Cardiac fibroblast (primary cell): ENCODE measurements at regions not wholly inside any gene's neighbourhood (a gene's known extent, or its start where the extent isn't known, plus 50 kb on each side); places are given as distances from the start of the nearest gene placed in this dataset.
A peak's percentile ranks its signal among the peaks of the same experiment; 100 is the strongest.

Experiments
- DNase-seq, 2 donors: peaks; one replicate each; pipeline versions ENCODE4 v3.0.0 to v3.0.0-alpha.2; 2010; ENCODE audit warnings: low read depth in 2 of 2
- H3K4me3 ChIP-seq, 2 donors: replicated peaks in 1 of 2; 1 replicate in 1 of 2; 2 replicates in 1 of 2; pipeline ENCODE4 v1.5.1; 2011; ENCODE audit warnings: low read depth in 2 of 2, low read length in 2 of 2, mild to moderate bottlenecking in 2 of 2, moderate library complexity in 1 of 2
- CTCF ChIP-seq: IDR thresholded peaks from one replicate; pipeline ENCODE4 v1.5.1; 2011; ENCODE audit warnings: low read depth, mild to moderate bottlenecking, low read length, inconsistent platforms

GRCh38 chrX:79300856-79301255 lies 66.3 kb downstream of the ITM2A start:
- DNase-seq: no peak
- H3K4me3 ChIP-seq: no peak overlapping the region
- no peak for TF ChIP-seq CTCF

GRCh38 chrX:79290596-79290995 lies 76.5 kb downstream of the ITM2A start:
- H3K4me3 ChIP-seq: no peak overlapping the region
- TF ChIP-seq CTCF: no peak
- no peak for DNase-seq

GRCh38 chrX:79288733-79289132 lies 78.4 kb downstream of the ITM2A start:
- no peak for DNase-seq
- TF ChIP-seq CTCF: no peak
- no peak overlapping the region for H3K4me3 ChIP-seq

- DNase-seq: no peak
- TF ChIP-seq CTCF: no peak
- no peak overlapping the region for H3K4me3 ChIP-seq
These were observed 79.4 kb downstream of the ITM2A start for GRCh38 chrX:79287724-79288123.

GRCh38 chrX:79281775-79282174 lies 85.4 kb downstream of the ITM2A start:
- no peak for TF ChIP-seq CTCF
- DNase-seq: no peak
- H3K4me3 ChIP-seq: no peak overlapping the region

- H3K4me3 ChIP-seq: no peak overlapping the region
- DNase-seq: peak in 1 of 2 donors; percentile 49
- TF ChIP-seq CTCF: no peak
These were observed 96.7 kb downstream of the ITM2A start for GRCh38 chrX:79270401-79270800.

- peak; percentile 3 to 15 for DNase-seq
- no peak for TF ChIP-seq CTCF
- H3K4me3 ChIP-seq: no peak overlapping the region
These were observed 98.3 kb downstream of the ITM2A start for GRCh38 chrX:79268788-79269187.
